ENCODE measurements at regions not wholly inside any gene's neighbourhood (a gene's known extent, or its start where the extent isn't known, plus 50 kb on each side); places are given as distances from the start of the nearest gene placed in this dataset.

- DNase-seq (ENCODE audit: low spot score): no peak
- in situ Hi-C loops (cut with HindIII; ENCODE audit: low sequenced_read_pairs): no loop called here
Measured at GRCh38 chr13:109874484-109875454, 88.4 kb upstream of the IRS2 start.

- DNase-seq (ENCODE audit: low spot score): no peak
- in situ Hi-C loops (cut with HindIII; ENCODE audit: low sequenced_read_pairs): no loop called here
Measured at GRCh38 chr13:109873351-109874123, 87.2 kb upstream of the IRS2 start.

- in situ Hi-C loops (cut with HindIII; ENCODE audit: low sequenced_read_pairs): no loop called here
- no peak for DNase-seq (ENCODE audit: low spot score)
Measured at GRCh38 chr13:109872864-109873263, 86.5 kb upstream of the IRS2 start.

- no peak for DNase-seq (ENCODE audit: low spot score)
Measured at GRCh38 chr13:109870696-109871370, 84.5 kb upstream of the IRS2 start.

GRCh38 chr13:109870274-109870673 is 83.9 kb upstream of the IRS2 start:
- in situ Hi-C loops (cut with HindIII; ENCODE audit: low sequenced_read_pairs): no loop called here

More at GRCh38 chr13:109870696-109871370, 84.5 kb upstream of the IRS2 start:
- in situ Hi-C loops (cut with HindIII; ENCODE audit: low sequenced_read_pairs): no loop called here

GRCh38 chr13:109869312-109870237 is 83.2 kb upstream of the IRS2 start:
- peak; percentile 21 for DNase-seq (ENCODE audit: low spot score)
- in situ Hi-C loops (cut with HindIII; ENCODE audit: low sequenced_read_pairs): no loop called here

More at GRCh38 chr13:109870274-109870673, 83.9 kb upstream of the IRS2 start:
- no peak for DNase-seq (ENCODE audit: low spot score)

GRCh38 chr13:109868578-109869311 is 82.4 kb upstream of the IRS2 start:
- DNase-seq (ENCODE audit: low spot score): no peak
- in situ Hi-C loops (cut with HindIII; ENCODE audit: low sequenced_read_pairs): no loop called here

GRCh38 chr13:109867766-109868165 is 81.4 kb upstream of the IRS2 start:
- DNase-seq (ENCODE audit: low spot score): no peak
- in situ Hi-C loops (cut with HindIII; ENCODE audit: low sequenced_read_pairs): no loop called here

- in situ Hi-C loops (cut with HindIII; ENCODE audit: low sequenced_read_pairs): no loop called here
- no peak for DNase-seq (ENCODE audit: low spot score)
Measured at GRCh38 chr13:109862627-109863026, 76.2 kb upstream of the IRS2 start.

- in situ Hi-C loops (cut with HindIII; ENCODE audit: low sequenced_read_pairs): no loop called here
- no peak for DNase-seq (ENCODE audit: low spot score)
Measured at GRCh38 chr13:109859898-109860297, 73.5 kb upstream of the IRS2 start.

- no peak for DNase-seq (ENCODE audit: low spot score)
- in situ Hi-C loops (cut with HindIII; ENCODE audit: low sequenced_read_pairs): no loop called here
Measured at GRCh38 chr13:109859216-109859835, 72.9 kb upstream of the IRS2 start.

GRCh38 chr13:109858319-109858718 is 71.9 kb upstream of the IRS2 start:
- DNase-seq (ENCODE audit: low spot score): no peak
- in situ Hi-C loops (cut with HindIII; ENCODE audit: low sequenced_read_pairs): no loop called here

- no peak for DNase-seq (ENCODE audit: low spot score)
- in situ Hi-C loops (cut with HindIII; ENCODE audit: low sequenced_read_pairs): no loop called here
Measured at GRCh38 chr13:109857803-109858202, 71.4 kb upstream of the IRS2 start.

GRCh38 chr13:109857325-109857724 is 70.9 kb upstream of the IRS2 start:
- in situ Hi-C loops (cut with HindIII; ENCODE audit: low sequenced_read_pairs): no loop called here
- no peak for DNase-seq (ENCODE audit: low spot score)

GRCh38 chr13:109856350-109856749 is 70.0 kb upstream of the IRS2 start:
- in situ Hi-C loops (cut with HindIII; ENCODE audit: low sequenced_read_pairs): no loop called here
- DNase-seq (ENCODE audit: low spot score): no peak

GRCh38 chr13:109853153-109853552 is 66.8 kb upstream of the IRS2 start:
- in situ Hi-C loops (cut with HindIII; ENCODE audit: low sequenced_read_pairs): no loop called here

GRCh38 chr13:109846185-109846584 is 59.8 kb upstream of the IRS2 start:
- DNase-seq (ENCODE audit: low spot score): no peak
- in situ Hi-C loops (cut with HindIII; ENCODE audit: low sequenced_read_pairs): no loop called here

More at GRCh38 chr13:109853153-109853552, 66.8 kb upstream of the IRS2 start:
- DNase-seq (ENCODE audit: low spot score): no peak

GRCh38 chr13:109844396-109844795 is 58.0 kb upstream of the IRS2 start:
- no peak for DNase-seq (ENCODE audit: low spot score)
- in situ Hi-C loops (cut with HindIII; ENCODE audit: low sequenced_read_pairs): no loop called here
